ENCODE measurements at regions not wholly inside any gene's neighbourhood (a gene's known extent, or its start where the extent isn't known, plus 50 kb on each side); places are given as distances from the start of the nearest gene placed in this dataset.
A peak's percentile ranks its signal among the peaks of the same experiment; 100 is the strongest.

- Histone ChIP-seq H3K4me2 (ENCODE audit: low read depth, low read length) (no peak overlapping the region), H3K9me2 (replicated peaks; ENCODE audit: insufficient read depth, low read length) (no peaks in the 10 kb centered on the region), H3F3A (ENCODE audit: insufficient read depth, low read length) (no peaks in the 10 kb centered on the region), H4K20me1 (ENCODE audit: insufficient read depth, low read length) (no peaks in the 10 kb centered on the region), H3K36me3 (replicated peaks; ENCODE audit: insufficient read depth, low read length) (no peaks in the 10 kb centered on the region), H3K79me2 (ENCODE audit: low read length) (no peaks in the 10 kb centered on the region), H3K27ac (ENCODE audit: low read length) (no peak overlapping the region), H3K9ac (ENCODE audit: low read length) (no peak overlapping the region), H2AFZ (ENCODE audit: low read length) (no peak overlapping the region), H3K27me3 (replicated peaks; ENCODE audit: insufficient read depth, low read length) (no peaks in the 10 kb centered on the region), H3K9me3 (replicated peaks; ENCODE audit: insufficient read depth, low read length) (no peaks in the 10 kb centered on the region), H3K4me3 (ENCODE audit: low read length) (no peak overlapping the region), H3K4me1 (ENCODE audit: low read length) (no peaks in the 10 kb centered on the region)
- TF ChIP-seq EZH2phosphoT487 (IDR thresholded peaks at IDR 0.05; ENCODE audit: low read length), result no peak
- no peak for TF ChIP-seq CTCF (IDR thresholded peaks at IDR 0.05; ENCODE audit: low read length)
- TF ChIP-seq EZH2 (optimal IDR thresholded peaks at IDR 0.05; ENCODE audit: low read depth, low read length), result no peak
- DNase-seq, result no peak
These were observed 508.9 kb upstream of the LRATD1 start for GRCh38 chr2:14123436-14124103.

DNA sequence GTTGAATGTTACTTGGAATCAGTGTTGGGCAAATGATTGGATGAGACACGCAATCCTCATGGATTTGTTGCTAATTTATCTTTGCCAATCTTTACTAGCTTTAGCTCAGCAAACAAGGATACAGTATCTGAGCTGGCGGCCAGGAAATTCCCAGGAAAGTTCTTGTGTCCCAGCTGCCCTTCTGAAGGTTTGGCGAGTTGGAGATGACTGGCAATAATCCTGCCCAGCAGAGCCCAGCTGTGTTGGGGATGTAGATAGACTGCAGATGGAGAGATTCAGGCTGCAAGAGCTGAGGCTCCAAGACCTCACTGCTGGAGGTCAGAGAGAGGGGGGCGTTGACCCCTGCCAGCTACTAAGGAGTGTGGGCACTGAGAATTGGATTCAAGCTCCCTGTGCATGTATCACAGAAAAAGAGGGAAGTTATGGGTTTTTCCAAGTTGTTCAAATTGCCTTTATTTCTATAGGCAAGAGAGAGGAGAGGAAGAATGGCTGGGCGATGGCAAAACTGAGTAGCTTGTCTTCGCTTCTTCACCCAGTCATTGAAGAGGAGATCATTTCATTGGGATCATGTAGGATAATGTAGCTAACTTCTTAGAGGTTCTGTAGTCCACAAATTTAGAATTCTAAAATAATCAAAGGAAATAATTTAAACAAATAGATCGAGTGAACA is 506.8 kb upstream of the LRATD1 start:
- H3F3A ChIP-seq (ENCODE audit: insufficient read depth, low read length), result no peaks in the 10 kb centered on the region
- TF ChIP-seq CTCF (IDR thresholded peaks at IDR 0.05; ENCODE audit: low read length), result no peak

GRCh38 chr2:14126846-14127245 is 505.7 kb upstream of the LRATD1 start:
- Histone ChIP-seq H2AFZ (ENCODE audit: low read length) (no peak overlapping the region), H3K27me3 (replicated peaks; ENCODE audit: insufficient read depth, low read length) (no peaks in the 10 kb centered on the region), H3K4me2 (ENCODE audit: low read depth, low read length) (no peak overlapping the region), H4K20me1 (ENCODE audit: insufficient read depth, low read length) (no peaks in the 10 kb centered on the region), H3K27ac (ENCODE audit: low read length) (no peak overlapping the region), H3K79me2 (ENCODE audit: low read length) (no peaks in the 10 kb centered on the region), H3K9ac (ENCODE audit: low read length) (no peak overlapping the region), H3F3A (ENCODE audit: insufficient read depth, low read length) (no peaks in the 10 kb centered on the region), H3K36me3 (replicated peaks; ENCODE audit: insufficient read depth, low read length) (no peaks in the 10 kb centered on the region), H3K4me3 (ENCODE audit: low read length) (no peak overlapping the region), H3K9me3 (replicated peaks; ENCODE audit: insufficient read depth, low read length) (no peaks in the 10 kb centered on the region), H3K4me1 (ENCODE audit: low read length) (no peaks in the 10 kb centered on the region), H3K9me2 (replicated peaks; ENCODE audit: insufficient read depth, low read length) (no peaks in the 10 kb centered on the region)
- no peak for DNase-seq
- TF ChIP-seq EZH2 (optimal IDR thresholded peaks at IDR 0.05; ENCODE audit: low read depth, low read length) (no peak), CTCF (IDR thresholded peaks at IDR 0.05; ENCODE audit: low read length) (no peak), EZH2phosphoT487 (IDR thresholded peaks at IDR 0.05; ENCODE audit: low read length) (no peak)

More for the DNA sequence above, 506.8 kb upstream of the LRATD1 start:
- no peak overlapping the region for H3K4me3 ChIP-seq (ENCODE audit: low read length)
- no peaks in the 10 kb centered on the region for H3K27me3 ChIP-seq (replicated peaks; ENCODE audit: insufficient read depth, low read length)
- H3K4me1 ChIP-seq (ENCODE audit: low read length), result no peaks in the 10 kb centered on the region
- no peaks in the 10 kb centered on the region for H3K9me3 ChIP-seq (replicated peaks; ENCODE audit: insufficient read depth, low read length)
- no peak overlapping the region for H3K27ac ChIP-seq (ENCODE audit: low read length)
- no peaks in the 10 kb centered on the region for H3K79me2 ChIP-seq (ENCODE audit: low read length)
- no peaks in the 10 kb centered on the region for H3K9me2 ChIP-seq (replicated peaks; ENCODE audit: insufficient read depth, low read length)
- H3K36me3 ChIP-seq (replicated peaks; ENCODE audit: insufficient read depth, low read length), result no peaks in the 10 kb centered on the region
- no peaks in the 10 kb centered on the region for H4K20me1 ChIP-seq (ENCODE audit: insufficient read depth, low read length)
- H2AFZ ChIP-seq (ENCODE audit: low read length), result 0 out of 2 replicates have a peak overlapping the region, but pooled peaks have one; percentile 12
- H3K9ac ChIP-seq (ENCODE audit: low read length), result no peak overlapping the region
- no peak overlapping the region for H3K4me2 ChIP-seq (ENCODE audit: low read depth, low read length)
- no peak for DNase-seq
